GM23338 (cell line): ENCODE measurements at regions not wholly inside any gene's neighbourhood (a gene's known extent, or its start where the extent isn't known, plus 50 kb on each side); places are given as distances from the start of the nearest gene placed in this dataset.

ENCODE experiments used
- ATAC-seq: fragments of 200-7000 bp; cut with Tn5 transposase; 3 replicates; pipeline ENCODE4 v1.9.1; 2020
- DNase-seq: peaks from one replicate; pipeline ENCODE4 v3.0.0-alpha.2; 2015; ENCODE audit warnings: low spot score
- H2AFZ ChIP-seq: fragments of 200-600 bp; sonication (generic); 2 replicates; pipeline ENCODE4 v1.8.0; 2016; ENCODE audit warnings: antibody characterized with exemption, mild to moderate bottlenecking, moderate library complexity
- H3F3A ChIP-seq: fragments of 200-600 bp; sonication (generic); replicated peaks from 2 replicates; pipeline ENCODE4 v1.8.0; 2017; ENCODE audit warnings: antibody characterized with exemption, mixed run types, low read depth
- H3K27ac ChIP-seq: fragments of 200-600 bp; sonication (generic); 2 replicates; pipeline ENCODE4 v1.6.1; 2016; ENCODE audit warnings: low read depth
- H3K27me3 ChIP-seq: fragments of 200-600 bp; sonication (generic); 2 replicates; pipeline ENCODE4 v1.8.0; 2016; ENCODE audit warnings: mild to moderate bottlenecking, mixed run types, moderate library complexity; ENCODE audit not compliant: insufficient read depth
- H3K36me3 ChIP-seq: fragments of 200-600 bp; sonication (generic); 2 replicates; pipeline ENCODE4 v1.8.0; 2016; ENCODE audit warnings: mild to moderate bottlenecking; ENCODE audit not compliant: insufficient read depth
- H3K4me1 ChIP-seq: fragments of 200-600 bp; sonication (generic); 2 replicates; pipeline ENCODE4 v1.8.0; 2016; ENCODE audit warnings: mild to moderate bottlenecking, moderate library complexity; ENCODE audit not compliant: insufficient read depth
- H3K4me2 ChIP-seq: fragments of 200-600 bp; sonication (generic); 2 replicates; pipeline ENCODE4 v1.7.1; 2017; ENCODE audit warnings: mixed run types
- H3K4me3 ChIP-seq: fragments of 200-600 bp; sonication (generic); 2 replicates; pipeline ENCODE4 v1.6.1; 2016; ENCODE audit warnings: mixed run types
- H3K79me2 ChIP-seq: fragments of 200-600 bp; sonication (generic); replicated peaks from 2 replicates; pipeline ENCODE4 v1.8.0; 2017; ENCODE audit warnings: mild to moderate bottlenecking; ENCODE audit not compliant: insufficient read depth
- H3K9me2 ChIP-seq: fragments of 200-600 bp; sonication (generic); 2 replicates; pipeline ENCODE4 v1.8.0; 2017; ENCODE audit not compliant: insufficient read depth
- H4K20me1 ChIP-seq: fragments of 200-600 bp; sonication (generic); replicated peaks from 2 replicates; pipeline ENCODE4 v1.8.0; 2017; ENCODE audit warnings: mild to moderate bottlenecking; ENCODE audit not compliant: insufficient read depth
- H3K27ac Mint-ChIP-seq: 2 replicates; pipeline ENCODE4 v1.8.0; 2020; ENCODE audit warnings: inconsistent platforms, mild to moderate bottlenecking, moderate library complexity, mixed read lengths
- H3K27me3 Mint-ChIP-seq: 3 replicates; pipeline ENCODE4 v1.8.0; 2022; ENCODE audit warnings: low read depth, mild to moderate bottlenecking, moderate library complexity, mixed read lengths, inconsistent platforms; ENCODE audit not compliant: insufficient read depth, poor library complexity
- H3K36me3 Mint-ChIP-seq: 3 replicates; pipeline ENCODE4 v1.8.0; 2021; ENCODE audit warnings: low read depth, mild to moderate bottlenecking, inconsistent platforms, moderate library complexity, mixed read lengths
- H3K4me1 Mint-ChIP-seq: 3 replicates; pipeline ENCODE4 v1.8.0; 2020; ENCODE audit warnings: mild to moderate bottlenecking, inconsistent platforms, mixed read lengths
- H3K4me3 Mint-ChIP-seq: 3 replicates; pipeline ENCODE4 v1.8.0; 2021; ENCODE audit warnings: moderate library complexity, mild to moderate bottlenecking, inconsistent platforms, mixed read lengths
- H3K9me3 Mint-ChIP-seq: 3 replicates; pipeline ENCODE4 v1.8.0; 2020; ENCODE audit warnings: moderate library complexity, mild to moderate bottlenecking, inconsistent platforms, mixed read lengths
- CREB1 ChIP-seq: fragments of 250-450 bp; sonication (Bioruptor Pico); IDR thresholded peaks from 2 replicates; pipeline ENCODE4 v1.5.0; 2020; ENCODE audit warnings: low read depth, mild to moderate bottlenecking, moderate library complexity
- CTCF ChIP-seq, 2 experiments: fragments of 200-600 bp in 1 of 2; sonication (generic) in 1 of 2; conservative IDR thresholded peaks; 2 replicates each; pipeline versions ENCODE4 v1.5.1 to v1.6.1; 2016 to 2017; ENCODE audit warnings: antibody characterized with exemption in 2 of 2, low read depth in 2 of 2, mild to moderate bottlenecking in 2 of 2, moderate library complexity in 1 of 2
- ETS1 ChIP-seq: IDR thresholded peaks from 2 replicates; pipeline ENCODE4 v1.6.1; 2016; ENCODE audit warnings: antibody characterized with exemption
- EZH2 ChIP-seq: fragments of 200-600 bp; sonication (generic); IDR thresholded peaks from one replicate; pipeline ENCODE4 v1.8.0; 2017; ENCODE audit warnings: antibody characterized with exemption, mild to moderate bottlenecking, low read depth; ENCODE audit not compliant: unreplicated experiment
- EZH2phosphoT487 ChIP-seq: fragments of 200-600 bp; sonication (generic); IDR thresholded peaks from one replicate; pipeline ENCODE4 v1.8.1; 2018; ENCODE audit warnings: antibody characterized with exemption; ENCODE audit not compliant: unreplicated experiment
- JUNB ChIP-seq: IDR thresholded peaks from one replicate; pipeline ENCODE4 v1.6.1; 2016; ENCODE audit warnings: antibody characterized with exemption; ENCODE audit not compliant: unreplicated experiment
- NANOG ChIP-seq: IDR thresholded peaks from 2 replicates; pipeline ENCODE4 v1.6.1; 2016; ENCODE audit warnings: antibody characterized with exemption, borderline replicate concordance
- POLR2AphosphoS5 ChIP-seq: IDR thresholded peaks from 2 replicates; pipeline ENCODE4 v1.6.1; 2016; ENCODE audit warnings: antibody characterized with exemption, low read depth
- STAT1 ChIP-seq: IDR thresholded peaks from one replicate; pipeline ENCODE4 v1.6.1; 2016; ENCODE audit warnings: antibody characterized with exemption; ENCODE audit not compliant: unreplicated experiment
- ZNF114 ChIP-seq: fragments of 250-450 bp; sonication (Bioruptor Pico); IDR thresholded peaks from 2 replicates; pipeline ENCODE4 v1.5.0; 2020; ENCODE audit warnings: mild to moderate bottlenecking, moderate library complexity
- ZNF331 ChIP-seq: fragments of 250-450 bp; sonication (Bioruptor Pico); IDR thresholded peaks from 2 replicates; pipeline ENCODE4 v1.5.0; 2020; ENCODE audit warnings: low read depth, mild to moderate bottlenecking, moderate library complexity
- TF ChIP-seq, protein P1 (sequence below): IDR thresholded peaks from one replicate; pipeline ENCODE4 v1.6.1; 2018; ENCODE audit warnings: antibody characterized with exemption; ENCODE audit not compliant: unreplicated experiment
- TF ChIP-seq, protein P2 (sequence below): fragments of 250-450 bp; sonication (Bioruptor Pico); IDR thresholded peaks from 2 replicates; pipeline ENCODE4 v1.5.0; 2020; ENCODE audit warnings: mild to moderate bottlenecking, moderate library complexity

DNA sequence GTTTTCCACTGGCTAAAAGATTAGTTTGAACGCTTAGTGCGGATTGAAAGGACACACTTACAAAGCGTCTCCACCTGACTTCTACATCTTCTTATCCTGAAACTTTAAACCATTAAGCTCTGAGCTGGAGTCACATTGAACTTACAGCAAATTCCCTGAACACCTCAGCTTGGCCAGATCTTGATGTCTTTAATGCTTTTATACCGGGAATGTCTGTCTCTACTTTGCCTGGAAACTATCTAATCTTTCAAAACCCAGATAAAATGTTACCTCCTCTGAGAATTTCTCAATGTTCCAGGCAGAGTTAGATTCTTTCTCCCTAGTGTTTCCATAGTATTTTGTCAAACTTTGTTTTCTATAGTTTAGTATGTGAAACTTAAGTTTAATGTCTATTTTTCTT, 179.9 kb downstream of the DTHD1 start:
- ATAC-seq (no peak), DNase-seq (no peak)
- H3K4me3 Mint-ChIP-seq, result no peak overlapping the region
- TF ChIP-seq NANOG, result no peak
- no peak for TF ChIP-seq ZNF331 (CRISPR knock-in tag)
- TF ChIP-seq, protein P1, sequence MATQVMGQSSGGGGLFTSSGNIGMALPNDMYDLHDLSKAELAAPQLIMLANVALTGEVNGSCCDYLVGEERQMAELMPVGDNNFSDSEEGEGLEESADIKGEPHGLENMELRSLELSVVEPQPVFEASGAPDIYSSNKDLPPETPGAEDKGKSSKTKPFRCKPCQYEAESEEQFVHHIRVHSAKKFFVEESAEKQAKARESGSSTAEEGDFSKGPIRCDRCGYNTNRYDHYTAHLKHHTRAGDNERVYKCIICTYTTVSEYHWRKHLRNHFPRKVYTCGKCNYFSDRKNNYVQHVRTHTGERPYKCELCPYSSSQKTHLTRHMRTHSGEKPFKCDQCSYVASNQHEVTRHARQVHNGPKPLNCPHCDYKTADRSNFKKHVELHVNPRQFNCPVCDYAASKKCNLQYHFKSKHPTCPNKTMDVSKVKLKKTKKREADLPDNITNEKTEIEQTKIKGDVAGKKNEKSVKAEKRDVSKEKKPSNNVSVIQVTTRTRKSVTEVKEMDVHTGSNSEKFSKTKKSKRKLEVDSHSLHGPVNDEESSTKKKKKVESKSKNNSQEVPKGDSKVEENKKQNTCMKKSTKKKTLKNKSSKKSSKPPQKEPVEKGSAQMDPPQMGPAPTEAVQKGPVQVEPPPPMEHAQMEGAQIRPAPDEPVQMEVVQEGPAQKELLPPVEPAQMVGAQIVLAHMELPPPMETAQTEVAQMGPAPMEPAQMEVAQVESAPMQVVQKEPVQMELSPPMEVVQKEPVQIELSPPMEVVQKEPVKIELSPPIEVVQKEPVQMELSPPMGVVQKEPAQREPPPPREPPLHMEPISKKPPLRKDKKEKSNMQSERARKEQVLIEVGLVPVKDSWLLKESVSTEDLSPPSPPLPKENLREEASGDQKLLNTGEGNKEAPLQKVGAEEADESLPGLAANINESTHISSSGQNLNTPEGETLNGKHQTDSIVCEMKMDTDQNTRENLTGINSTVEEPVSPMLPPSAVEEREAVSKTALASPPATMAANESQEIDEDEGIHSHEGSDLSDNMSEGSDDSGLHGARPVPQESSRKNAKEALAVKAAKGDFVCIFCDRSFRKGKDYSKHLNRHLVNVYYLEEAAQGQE, result no peak
- no peak for TF ChIP-seq EZH2
- no peak for TF ChIP-seq CTCF (conservative IDR thresholded peaks at IDR 0.05; ENCODE audit: low read depth in 2 of 2)
- TF ChIP-seq POLR2AphosphoS5, result no peak
- TF ChIP-seq EZH2phosphoT487, result no peak
- TF ChIP-seq ETS1, result no peak
- TF ChIP-seq ZNF114 (CRISPR knock-in tag), result no peak
- TF ChIP-seq, protein P2, sequence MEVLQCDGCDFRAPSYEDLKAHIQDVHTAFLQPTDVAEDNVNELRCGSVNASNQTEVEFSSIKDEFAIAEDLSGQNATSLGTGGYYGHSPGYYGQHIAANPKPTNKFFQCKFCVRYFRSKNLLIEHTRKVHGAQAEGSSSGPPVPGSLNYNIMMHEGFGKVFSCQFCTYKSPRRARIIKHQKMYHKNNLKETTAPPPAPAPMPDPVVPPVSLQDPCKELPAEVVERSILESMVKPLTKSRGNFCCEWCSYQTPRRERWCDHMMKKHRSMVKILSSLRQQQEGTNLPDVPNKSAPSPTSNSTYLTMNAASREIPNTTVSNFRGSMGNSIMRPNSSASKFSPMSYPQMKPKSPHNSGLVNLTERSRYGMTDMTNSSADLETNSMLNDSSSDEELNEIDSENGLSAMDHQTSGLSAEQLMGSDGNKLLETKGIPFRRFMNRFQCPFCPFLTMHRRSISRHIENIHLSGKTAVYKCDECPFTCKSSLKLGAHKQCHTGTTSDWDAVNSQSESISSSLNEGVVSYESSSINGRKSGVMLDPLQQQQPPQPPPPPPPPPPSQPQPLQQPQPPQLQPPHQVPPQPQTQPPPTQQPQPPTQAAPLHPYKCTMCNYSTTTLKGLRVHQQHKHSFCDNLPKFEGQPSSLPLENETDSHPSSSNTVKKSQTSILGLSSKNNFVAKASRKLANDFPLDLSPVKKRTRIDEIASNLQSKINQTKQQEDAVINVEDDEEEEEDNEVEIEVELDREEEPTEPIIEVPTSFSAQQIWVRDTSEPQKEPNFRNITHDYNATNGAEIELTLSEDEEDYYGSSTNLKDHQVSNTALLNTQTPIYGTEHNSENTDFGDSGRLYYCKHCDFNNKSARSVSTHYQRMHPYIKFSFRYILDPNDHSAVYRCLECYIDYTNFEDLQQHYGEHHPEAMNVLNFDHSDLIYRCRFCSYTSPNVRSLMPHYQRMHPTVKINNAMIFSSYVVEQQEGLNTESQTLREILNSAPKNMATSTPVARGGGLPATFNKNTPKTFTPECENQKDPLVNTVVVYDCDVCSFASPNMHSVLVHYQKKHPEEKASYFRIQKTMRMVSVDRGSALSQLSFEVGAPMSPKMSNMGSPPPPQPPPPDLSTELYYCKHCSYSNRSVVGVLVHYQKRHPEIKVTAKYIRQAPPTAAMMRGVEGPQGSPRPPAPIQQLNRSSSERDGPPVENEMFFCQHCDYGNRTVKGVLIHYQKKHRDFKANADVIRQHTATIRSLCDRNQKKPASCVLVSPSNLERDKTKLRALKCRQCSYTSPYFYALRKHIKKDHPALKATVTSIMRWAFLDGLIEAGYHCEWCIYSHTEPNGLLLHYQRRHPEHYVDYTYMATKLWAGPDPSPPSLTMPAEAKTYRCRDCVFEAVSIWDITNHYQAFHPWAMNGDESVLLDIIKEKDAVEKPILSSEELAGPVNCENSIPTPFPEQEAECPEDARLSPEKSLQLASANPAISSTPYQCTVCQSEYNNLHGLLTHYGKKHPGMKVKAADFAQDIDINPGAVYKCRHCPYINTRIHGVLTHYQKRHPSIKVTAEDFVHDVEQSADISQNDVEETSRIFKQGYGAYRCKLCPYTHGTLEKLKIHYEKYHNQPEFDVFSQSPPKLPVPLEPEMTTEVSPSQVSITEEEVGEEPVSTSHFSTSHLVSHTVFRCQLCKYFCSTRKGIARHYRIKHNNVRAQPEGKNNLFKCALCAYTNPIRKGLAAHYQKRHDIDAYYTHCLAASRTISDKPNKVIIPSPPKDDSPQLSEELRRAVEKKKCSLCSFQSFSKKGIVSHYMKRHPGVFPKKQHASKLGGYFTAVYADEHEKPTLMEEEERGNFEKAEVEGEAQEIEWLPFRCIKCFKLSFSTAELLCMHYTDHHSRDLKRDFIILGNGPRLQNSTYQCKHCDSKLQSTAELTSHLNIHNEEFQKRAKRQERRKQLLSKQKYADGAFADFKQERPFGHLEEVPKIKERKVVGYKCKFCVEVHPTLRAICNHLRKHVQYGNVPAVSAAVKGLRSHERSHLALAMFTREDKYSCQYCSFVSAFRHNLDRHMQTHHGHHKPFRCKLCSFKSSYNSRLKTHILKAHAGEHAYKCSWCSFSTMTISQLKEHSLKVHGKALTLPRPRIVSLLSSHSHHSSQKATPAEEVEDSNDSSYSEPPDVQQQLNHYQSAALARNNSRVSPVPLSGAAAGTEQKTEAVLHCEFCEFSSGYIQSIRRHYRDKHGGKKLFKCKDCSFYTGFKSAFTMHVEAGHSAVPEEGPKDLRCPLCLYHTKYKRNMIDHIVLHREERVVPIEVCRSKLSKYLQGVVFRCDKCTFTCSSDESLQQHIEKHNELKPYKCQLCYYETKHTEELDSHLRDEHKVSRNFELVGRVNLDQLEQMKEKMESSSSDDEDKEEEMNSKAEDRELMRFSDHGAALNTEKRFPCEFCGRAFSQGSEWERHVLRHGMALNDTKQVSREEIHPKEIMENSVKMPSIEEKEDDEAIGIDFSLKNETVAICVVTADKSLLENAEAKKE (CRISPR knock-in tag), result no peak
- TF ChIP-seq STAT1, result no peak
- no peak for TF ChIP-seq CREB1 (CRISPR knock-in tag)
- TF ChIP-seq JUNB, result no peak
- Histone ChIP-seq H3K4me2 (no peak overlapping the region), H3K27me3 (no peaks in the 10 kb centered on the region), H3K9me2 (no peaks in the 10 kb centered on the region), H4K20me1 (no peaks in the 10 kb centered on the region), H2AFZ (no peak overlapping the region), H3K4me3 (no peak overlapping the region), H3K4me1 (peaks cover 2% of the 10 kb centered on the region), H3K27ac (no peak overlapping the region), H3K79me2 (no peaks in the 10 kb centered on the region), H3K36me3 (no peaks in the 10 kb centered on the region), H3F3A (no peaks in the 10 kb centered on the region)
- H3K9me3 Mint-ChIP-seq, result peaks cover 3% of the 10 kb centered on the region; the same call in 2 of the 3 replicates
- H3K4me1 Mint-ChIP-seq, result no peaks in the 10 kb centered on the region; the same call in 2 of the 3 replicates
- H3K27ac Mint-ChIP-seq, result no peak overlapping the region; the same call in 1 of the 2 replicates
- H3K27me3 Mint-ChIP-seq, result peaks cover 2% of the 10 kb centered on the region
- H3K36me3 Mint-ChIP-seq, result peaks cover 6% of the 10 kb centered on the region; the same call in 1 of the 3 replicates
